Neural cell (in vitro differentiated cells): ENCODE measurements at regions not wholly inside any gene's neighbourhood (a gene's known extent, or its start where the extent isn't known, plus 50 kb on each side); places are given as distances from the start of the nearest gene placed in this dataset.

Source experiments
- H2AFZ ChIP-seq: fragments of 200-600, 300-800 bp; sonication (generic), shearing (Covaris generic); 2 replicates; pipeline ENCODE4 v1.6.0; 2014; ENCODE audit warnings: low read depth, mild to moderate bottlenecking, antibody characterized with exemption, low read length, moderate library complexity
- H3F3A ChIP-seq: fragments of 200-600 bp; shearing (Covaris generic); 2 replicates; pipeline ENCODE4 v1.6.1; 2016; ENCODE audit warnings: mild to moderate bottlenecking, moderate library complexity, mixed read lengths, antibody characterized with exemption, low read length; ENCODE audit not compliant: insufficient read depth, poor library complexity, severe bottlenecking
- H3K27ac ChIP-seq: fragments of 200-600, 300-800 bp; sonication (generic), shearing (Covaris generic); 2 replicates; pipeline ENCODE4 v1.5.1; 2014; ENCODE audit warnings: mild to moderate bottlenecking, low read length, moderate library complexity
- H3K27me3 ChIP-seq: fragments of 300-800, 200-600 bp; sonication (generic), shearing (Covaris generic); 2 replicates; pipeline ENCODE4 v1.6.0; 2014; ENCODE audit warnings: mild to moderate bottlenecking, low read depth, low read length, moderate library complexity; ENCODE audit not compliant: insufficient read depth
- H3K36me3 ChIP-seq: fragments of 300-800, 200-600 bp; sonication (generic), shearing (Covaris generic); 2 replicates; pipeline ENCODE4 v1.5.1; 2014; ENCODE audit warnings: mild to moderate bottlenecking, antibody characterized with exemption, low read length, moderate library complexity; ENCODE audit not compliant: insufficient read depth
- H3K4me2 ChIP-seq: fragments of 300-800, 200-600 bp; sonication (generic), shearing (Covaris generic); 2 replicates; pipeline ENCODE4 v1.6.0; 2014; ENCODE audit warnings: mild to moderate bottlenecking, low read length
- H3K4me3 ChIP-seq: fragments of 300-800, 200-600 bp; sonication (generic), shearing (Covaris generic); 2 replicates; pipeline ENCODE4 v1.5.1; 2014; ENCODE audit warnings: mild to moderate bottlenecking, low read length, moderate library complexity
- H3K79me2 ChIP-seq: fragments of 200-600 bp; shearing (Covaris generic); replicated peaks from 2 replicates; pipeline ENCODE4 v1.6.0; 2014; ENCODE audit warnings: mild to moderate bottlenecking, low read length, moderate library complexity; ENCODE audit not compliant: insufficient read depth
- H3K9ac ChIP-seq: fragments of 300-800, 200-600 bp; sonication (generic), shearing (Covaris generic); 2 replicates; pipeline ENCODE4 v1.6.1; 2016; ENCODE audit warnings: mild to moderate bottlenecking, low read length, mixed read lengths
- H3K9me2 ChIP-seq: fragments of 200-600 bp; shearing (Covaris generic); 2 replicates; pipeline ENCODE4 v1.6.1; 2016; ENCODE audit warnings: mild to moderate bottlenecking, low read length, mixed read lengths; ENCODE audit not compliant: insufficient read depth
- H3K9me3 ChIP-seq: fragments of 200-600, 300-800 bp; sonication (generic), shearing (Covaris generic); 2 replicates; pipeline ENCODE4 v1.6.1; 2016; ENCODE audit warnings: mild to moderate bottlenecking, mixed run types, low read length, moderate library complexity, mixed read lengths
- H4K20me1 ChIP-seq: fragments of 200-600 bp; shearing (Covaris generic); 2 replicates; pipeline ENCODE4 v1.6.1; 2016; ENCODE audit warnings: mild to moderate bottlenecking, mixed run types; ENCODE audit not compliant: insufficient read depth
- EP300 ChIP-seq: fragments of 450-650 bp; conservative IDR thresholded peaks from 2 replicates; pipeline ENCODE4 v1.6.1; 2014; ENCODE audit warnings: antibody characterized with exemption, mild to moderate bottlenecking, moderate library complexity; ENCODE audit not compliant: poor library complexity, severe bottlenecking
- EZH2 ChIP-seq: fragments of 200-600, 300-800 bp; shearing (Covaris generic), sonication (generic); IDR thresholded peaks from 2 replicates; pipeline ENCODE4 v1.6.1; 2014; ENCODE audit warnings: antibody characterized with exemption, low read length, borderline replicate concordance, mild to moderate bottlenecking; ENCODE audit not compliant: insufficient read depth, poor library complexity, severe bottlenecking
- MXI1 ChIP-seq: fragments of 450-650 bp; conservative IDR thresholded peaks from 2 replicates; pipeline ENCODE4 v1.6.1; 2014; ENCODE audit warnings: antibody characterized with exemption, mild to moderate bottlenecking; ENCODE audit not compliant: poor library complexity, severe bottlenecking
- POLR2AphosphoS5 ChIP-seq: IDR thresholded peaks from 2 replicates; pipeline ENCODE4 v1.6.1; 2012
- RAD21 ChIP-seq: fragments of 450-650 bp; conservative IDR thresholded peaks from 2 replicates; pipeline ENCODE4 v1.6.1; 2014; ENCODE audit warnings: antibody characterized with exemption, mild to moderate bottlenecking, moderate library complexity
- SMC3 ChIP-seq: fragments of 450-650 bp; conservative IDR thresholded peaks from 2 replicates; pipeline ENCODE4 v1.6.1; 2014; ENCODE audit warnings: antibody characterized with exemption, mild to moderate bottlenecking, moderate library complexity; ENCODE audit not compliant: poor library complexity
- TAF1 ChIP-seq: IDR thresholded peaks from 2 replicates; pipeline ENCODE4 v1.6.1; 2012; ENCODE audit warnings: low read depth
- TF ChIP-seq, protein P1 (sequence below): fragments of 450-650 bp; IDR thresholded peaks from 2 replicates; pipeline ENCODE4 v1.5.1; 2014; ENCODE audit warnings: antibody characterized with exemption, mild to moderate bottlenecking, moderate library complexity; ENCODE audit not compliant: poor library complexity, severe bottlenecking
- TF ChIP-seq, protein P2 (sequence below): IDR thresholded peaks from 2 replicates; pipeline ENCODE4 v1.6.1; 2012; ENCODE audit warnings: borderline replicate concordance

DNA sequence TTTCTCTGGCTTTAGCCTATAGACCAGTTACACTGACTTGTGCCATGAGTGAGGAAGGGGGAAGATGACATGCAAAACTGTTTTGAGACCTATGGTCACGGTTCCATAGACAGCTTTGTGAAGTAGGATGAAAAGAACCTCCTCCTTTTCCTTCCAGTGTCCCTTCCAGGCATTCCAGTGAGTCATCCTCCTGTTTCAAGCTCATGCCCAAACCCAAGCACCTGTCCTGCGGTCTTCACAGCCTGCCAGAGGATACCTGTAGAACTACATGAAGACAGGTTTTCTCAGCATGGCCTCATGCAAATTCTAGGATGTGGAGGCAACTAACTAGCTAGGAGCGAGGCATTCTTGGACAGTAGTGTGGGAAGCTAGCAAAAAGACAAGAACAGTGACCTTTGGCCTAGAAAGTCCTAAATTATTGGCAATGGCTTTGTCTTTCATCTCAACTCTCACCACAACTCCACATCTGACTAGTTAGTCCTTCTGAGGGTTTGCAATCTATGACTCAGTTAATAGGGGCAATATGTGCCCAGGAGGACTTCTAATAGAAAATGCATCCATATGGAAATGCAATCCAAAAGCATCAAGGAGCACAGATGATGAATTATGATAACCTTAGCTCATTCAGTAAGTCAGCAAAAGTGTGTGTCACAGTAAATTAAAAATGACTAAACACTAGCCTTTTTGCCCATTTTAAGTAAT is 154.7 kb downstream of the RBM43 start:
- TF ChIP-seq EP300 (no peak), EZH2 (no peak), TAF1 (no peak), RAD21 (no peak), MXI1 (no peak), POLR2AphosphoS5 (no peak), SMC3 (no peak)
- TF ChIP-seq, protein P1, sequence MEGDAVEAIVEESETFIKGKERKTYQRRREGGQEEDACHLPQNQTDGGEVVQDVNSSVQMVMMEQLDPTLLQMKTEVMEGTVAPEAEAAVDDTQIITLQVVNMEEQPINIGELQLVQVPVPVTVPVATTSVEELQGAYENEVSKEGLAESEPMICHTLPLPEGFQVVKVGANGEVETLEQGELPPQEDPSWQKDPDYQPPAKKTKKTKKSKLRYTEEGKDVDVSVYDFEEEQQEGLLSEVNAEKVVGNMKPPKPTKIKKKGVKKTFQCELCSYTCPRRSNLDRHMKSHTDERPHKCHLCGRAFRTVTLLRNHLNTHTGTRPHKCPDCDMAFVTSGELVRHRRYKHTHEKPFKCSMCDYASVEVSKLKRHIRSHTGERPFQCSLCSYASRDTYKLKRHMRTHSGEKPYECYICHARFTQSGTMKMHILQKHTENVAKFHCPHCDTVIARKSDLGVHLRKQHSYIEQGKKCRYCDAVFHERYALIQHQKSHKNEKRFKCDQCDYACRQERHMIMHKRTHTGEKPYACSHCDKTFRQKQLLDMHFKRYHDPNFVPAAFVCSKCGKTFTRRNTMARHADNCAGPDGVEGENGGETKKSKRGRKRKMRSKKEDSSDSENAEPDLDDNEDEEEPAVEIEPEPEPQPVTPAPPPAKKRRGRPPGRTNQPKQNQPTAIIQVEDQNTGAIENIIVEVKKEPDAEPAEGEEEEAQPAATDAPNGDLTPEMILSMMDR: no peak
- TF ChIP-seq, protein P2, sequence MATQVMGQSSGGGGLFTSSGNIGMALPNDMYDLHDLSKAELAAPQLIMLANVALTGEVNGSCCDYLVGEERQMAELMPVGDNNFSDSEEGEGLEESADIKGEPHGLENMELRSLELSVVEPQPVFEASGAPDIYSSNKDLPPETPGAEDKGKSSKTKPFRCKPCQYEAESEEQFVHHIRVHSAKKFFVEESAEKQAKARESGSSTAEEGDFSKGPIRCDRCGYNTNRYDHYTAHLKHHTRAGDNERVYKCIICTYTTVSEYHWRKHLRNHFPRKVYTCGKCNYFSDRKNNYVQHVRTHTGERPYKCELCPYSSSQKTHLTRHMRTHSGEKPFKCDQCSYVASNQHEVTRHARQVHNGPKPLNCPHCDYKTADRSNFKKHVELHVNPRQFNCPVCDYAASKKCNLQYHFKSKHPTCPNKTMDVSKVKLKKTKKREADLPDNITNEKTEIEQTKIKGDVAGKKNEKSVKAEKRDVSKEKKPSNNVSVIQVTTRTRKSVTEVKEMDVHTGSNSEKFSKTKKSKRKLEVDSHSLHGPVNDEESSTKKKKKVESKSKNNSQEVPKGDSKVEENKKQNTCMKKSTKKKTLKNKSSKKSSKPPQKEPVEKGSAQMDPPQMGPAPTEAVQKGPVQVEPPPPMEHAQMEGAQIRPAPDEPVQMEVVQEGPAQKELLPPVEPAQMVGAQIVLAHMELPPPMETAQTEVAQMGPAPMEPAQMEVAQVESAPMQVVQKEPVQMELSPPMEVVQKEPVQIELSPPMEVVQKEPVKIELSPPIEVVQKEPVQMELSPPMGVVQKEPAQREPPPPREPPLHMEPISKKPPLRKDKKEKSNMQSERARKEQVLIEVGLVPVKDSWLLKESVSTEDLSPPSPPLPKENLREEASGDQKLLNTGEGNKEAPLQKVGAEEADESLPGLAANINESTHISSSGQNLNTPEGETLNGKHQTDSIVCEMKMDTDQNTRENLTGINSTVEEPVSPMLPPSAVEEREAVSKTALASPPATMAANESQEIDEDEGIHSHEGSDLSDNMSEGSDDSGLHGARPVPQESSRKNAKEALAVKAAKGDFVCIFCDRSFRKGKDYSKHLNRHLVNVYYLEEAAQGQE: no peak
- Histone ChIP-seq H3K36me3 (no peaks in the 10 kb centered on the region), H3K27me3 (no peaks in the 10 kb centered on the region), H2AFZ (no peak overlapping the region), H4K20me1 (no peaks in the 10 kb centered on the region), H3K79me2 (no peaks in the 10 kb centered on the region), H3K9ac (no peak overlapping the region), H3K9me2 (no peaks in the 10 kb centered on the region), H3K9me3 (no peaks in the 10 kb centered on the region), H3K4me3 (no peak overlapping the region), H3K4me2 (no peak overlapping the region), H3K27ac (no peak overlapping the region), H3F3A (no peaks in the 10 kb centered on the region)

DNA sequence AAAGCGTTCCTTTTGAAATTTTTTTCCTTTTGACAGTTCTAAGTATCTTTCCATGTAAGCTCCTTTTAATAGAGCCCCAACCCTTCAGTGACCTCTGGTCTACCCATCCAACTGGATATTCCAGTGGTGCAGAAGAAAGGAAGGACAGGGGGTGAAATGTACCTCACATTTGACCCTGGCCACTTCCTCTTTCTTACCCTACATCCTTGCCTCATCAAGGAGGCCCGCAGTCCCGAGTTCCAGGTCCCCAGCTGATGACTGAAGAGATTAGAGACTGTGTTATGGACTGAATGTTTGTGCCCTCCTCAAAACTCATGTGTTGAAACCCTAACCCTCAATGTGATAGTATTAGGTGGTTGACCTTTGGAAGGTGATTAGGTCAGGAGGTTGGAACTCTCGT is 158.1 kb downstream of the RBM43 start:
- no peak overlapping the region for H3K4me2 ChIP-seq
- H3K27ac ChIP-seq: no peak overlapping the region
- no peaks in the 10 kb centered on the region for H3K79me2 ChIP-seq
- H3K9me3 ChIP-seq: no peaks in the 10 kb centered on the region
- H4K20me1 ChIP-seq: no peaks in the 10 kb centered on the region
- no peak overlapping the region for H2AFZ ChIP-seq
- H3K9ac ChIP-seq: no peak overlapping the region
- H3K27me3 ChIP-seq: no peaks in the 10 kb centered on the region
- H3K4me3 ChIP-seq: no peak overlapping the region
- no peaks in the 10 kb centered on the region for H3K36me3 ChIP-seq
- H3F3A ChIP-seq: no peaks in the 10 kb centered on the region
- TF ChIP-seq TAF1 (no peak), EP300 (no peak), MXI1 (no peak), POLR2AphosphoS5 (no peak), RAD21 (no peak), EZH2 (no peak), SMC3 (no peak)
- TF ChIP-seq, protein P2: no peak
- TF ChIP-seq, protein P1: no peak
- no peaks in the 10 kb centered on the region for H3K9me2 ChIP-seq
